ENCODE measurements at regions not wholly inside any gene's neighbourhood (a gene's known extent, or its start where the extent isn't known, plus 50 kb on each side); places are given as distances from the start of the nearest gene placed in this dataset.
A peak's percentile ranks its signal among the peaks of the same experiment; 100 is the strongest.

GRCh38 chr12:67141296-67142018 is 127.7 kb upstream of the CAND1 start:
- TF ChIP-seq SMC3 (conservative IDR thresholded peaks at IDR 0.05; ENCODE audit: poor library complexity) = no peak
- no peak for TF ChIP-seq CTCF (IDR thresholded peaks at IDR 0.05; ENCODE audit: poor library complexity, severe bottlenecking)
- peak; percentile 35 for TF ChIP-seq EP300 (conservative IDR thresholded peaks at IDR 0.05; ENCODE audit: poor library complexity, severe bottlenecking)
